ENCODE measurements at regions not wholly inside any gene's neighbourhood (a gene's known extent, or its start where the extent isn't known, plus 50 kb on each side); places are given as distances from the start of the nearest gene placed in this dataset.
A peak's percentile ranks its signal among the peaks of the same experiment; 100 is the strongest.

GRCh38 chr22:46066691-46067090, 83.6 kb upstream of the PPARA start:
- no peak for DNase-seq (ENCODE audit: extremely low read depth, insufficient read length)
- Histone ChIP-seq H3K36me3 (ENCODE audit: control insufficient read depth, insufficient read depth, low read length) (no peaks in the 10 kb centered on the region), H3K4me3 (replicated peaks; ENCODE audit: low read depth, low read length) (no peak overlapping the region), H3K27me3 (replicated peaks; ENCODE audit: control insufficient read depth, insufficient read depth, low read length) (no peaks in the 10 kb centered on the region)
- no peak for TF ChIP-seq CTCF (IDR thresholded peaks at IDR 0.05; ENCODE audit: insufficient read depth, low read length, poor library complexity, severe bottlenecking)

- Histone ChIP-seq H3K27me3 (replicated peaks; ENCODE audit: control insufficient read depth, insufficient read depth, low read length) (no peaks in the 10 kb centered on the region), H3K4me3 (replicated peaks; ENCODE audit: low read depth, low read length) (no peak overlapping the region), H3K36me3 (ENCODE audit: control insufficient read depth, insufficient read depth, low read length) (no peaks in the 10 kb centered on the region)
- TF ChIP-seq CTCF (IDR thresholded peaks at IDR 0.05; ENCODE audit: insufficient read depth, low read length, poor library complexity, severe bottlenecking): no peak
- no peak for DNase-seq (ENCODE audit: extremely low read depth, insufficient read length)
Measured at GRCh38 chr22:46067159-46068111, 82.9 kb upstream of the PPARA start.

GRCh38 chr22:46068181-46068592, 82.1 kb upstream of the PPARA start:
- no peaks in the 10 kb centered on the region for H3K27me3 ChIP-seq (replicated peaks; ENCODE audit: control insufficient read depth, insufficient read depth, low read length)

GRCh38 chr22:46068593-46069491, 81.5 kb upstream of the PPARA start:
- Histone ChIP-seq H3K27me3 (replicated peaks; ENCODE audit: control insufficient read depth, insufficient read depth, low read length) (no peaks in the 10 kb centered on the region), H3K36me3 (ENCODE audit: control insufficient read depth, insufficient read depth, low read length) (no peaks in the 10 kb centered on the region), H3K4me3 (replicated peaks; ENCODE audit: low read depth, low read length) (peak overlapping the region; percentile 88)
- DNase-seq (ENCODE audit: extremely low read depth, insufficient read length): no peak
- TF ChIP-seq CTCF (IDR thresholded peaks at IDR 0.05; ENCODE audit: insufficient read depth, low read length, poor library complexity, severe bottlenecking): no peak

More at GRCh38 chr22:46068181-46068592, 82.1 kb upstream of the PPARA start:
- no peak for TF ChIP-seq CTCF (IDR thresholded peaks at IDR 0.05; ENCODE audit: insufficient read depth, low read length, poor library complexity, severe bottlenecking)
- no peak for DNase-seq (ENCODE audit: extremely low read depth, insufficient read length)
- Histone ChIP-seq H3K4me3 (replicated peaks; ENCODE audit: low read depth, low read length) (no peak overlapping the region), H3K36me3 (ENCODE audit: control insufficient read depth, insufficient read depth, low read length) (no peaks in the 10 kb centered on the region)

- H3K36me3 ChIP-seq (ENCODE audit: control insufficient read depth, insufficient read depth, low read length): no peaks in the 10 kb centered on the region
- no peak for TF ChIP-seq CTCF (IDR thresholded peaks at IDR 0.05; ENCODE audit: insufficient read depth, low read length, poor library complexity, severe bottlenecking)
- DNase-seq (ENCODE audit: extremely low read depth, insufficient read length): no peak
- no peaks in the 10 kb centered on the region for H3K27me3 ChIP-seq (replicated peaks; ENCODE audit: control insufficient read depth, insufficient read depth, low read length)
- H3K4me3 ChIP-seq (replicated peaks; ENCODE audit: low read depth, low read length): peak overlapping the region; percentile 88
Measured at GRCh38 chr22:46069521-46070214, 80.7 kb upstream of the PPARA start.

Data from GM06990 (cell line).